WTC11 (cell line): ENCODE measurements at regions not wholly inside any gene's neighbourhood (a gene's known extent, or its start where the extent isn't known, plus 50 kb on each side); places are given as distances from the start of the nearest gene placed in this dataset.

Experiments used
- ATAC-seq: fragments of 200-7000 bp; cut with Tn5 transposase; 2 replicates; pipeline ENCODE4 v1.10.0; 2021; ENCODE audit warnings: mild to moderate bottlenecking, moderate library complexity
- CTCF ChIA-PET: fragments of 300-600 bp; sonication (Branson Sonifier 250); formaldehyde crosslinking; loops from one replicate; lab custom pipeline; 2021; ENCODE audit warnings: antibody characterized with exemption; lab: Charles Lee
- POLR2A ChIA-PET: fragments of 350-600 bp; sonication (Branson Sonifier 250); formaldehyde crosslinking; loops from one replicate; lab custom pipeline; 2021; ENCODE audit warnings: antibody characterized with exemption; lab: Charles Lee
- DNase-seq: peaks from one replicate; pipeline ENCODE4 v3.0.0; 2021; ENCODE audit warnings: low spot score
- H3K27ac Mint-ChIP-seq: 2 replicates; pipeline ENCODE4 v1.8.0; 2021; ENCODE audit warnings: mixed read lengths
- H3K27me3 Mint-ChIP-seq: 2 replicates; pipeline ENCODE4 v1.8.0; 2021; ENCODE audit warnings: low read depth, mild to moderate bottlenecking, moderate library complexity, mixed read lengths
- H3K36me3 Mint-ChIP-seq: 2 replicates; pipeline ENCODE4 v1.8.0; 2021; ENCODE audit warnings: mixed read lengths
- H3K4me1 Mint-ChIP-seq: 2 replicates; pipeline ENCODE4 v1.8.0; 2022; ENCODE audit warnings: mixed read lengths
- H3K4me3 Mint-ChIP-seq: 2 replicates; pipeline ENCODE4 v1.8.0; 2021; ENCODE audit warnings: mild to moderate bottlenecking, moderate library complexity, mixed read lengths
- H3K9me3 Mint-ChIP-seq: 2 replicates; pipeline ENCODE4 v1.8.0; 2021; ENCODE audit warnings: mixed read lengths
- CBFB ChIP-seq: sonication (generic); formaldehyde crosslinking; IDR thresholded peaks from 2 replicates; pipeline ENCODE4 v1.8.1; 2022; ENCODE audit warnings: mild to moderate bottlenecking, low read depth, missing genetic modification reagents
- CDX4 ChIP-seq: fragments of 250-450 bp; sonication (Bioruptor Pico); IDR thresholded peaks from 2 replicates; pipeline ENCODE4 v1.9.0; 2021; ENCODE audit warnings: moderate library complexity, mild to moderate bottlenecking, inconsistent platforms, borderline replicate concordance
- CREM ChIP-seq: sonication (generic); formaldehyde crosslinking; IDR thresholded peaks from 2 replicates; pipeline ENCODE4 v1.8.1; 2022; ENCODE audit warnings: mild to moderate bottlenecking, missing genetic modification reagents, moderate library complexity
- ERG ChIP-seq: fragments of 250-450 bp; sonication (Bioruptor Pico); IDR thresholded peaks from 2 replicates; pipeline ENCODE4 v1.8.0; 2021; ENCODE audit warnings: mild to moderate bottlenecking
- FOXJ3 ChIP-seq: sonication (generic); formaldehyde crosslinking; IDR thresholded peaks from 2 replicates; pipeline ENCODE4 v1.9.0; 2021; ENCODE audit warnings: missing genetic modification reagents, mild to moderate bottlenecking, borderline replicate concordance
- IRF1 ChIP-seq: sonication (generic); formaldehyde crosslinking; IDR thresholded peaks from 2 replicates; pipeline ENCODE4 v1.8.0; 2023; ENCODE audit warnings: missing genetic modification reagents
- NR2C2 ChIP-seq: sonication (generic); formaldehyde crosslinking; IDR thresholded peaks from 2 replicates; pipeline ENCODE4 v1.8.0; 2022; ENCODE audit warnings: mild to moderate bottlenecking, missing genetic modification reagents
- PRRX2 ChIP-seq: fragments of 250-450 bp; sonication (Bioruptor Pico); IDR thresholded peaks from 2 replicates; pipeline ENCODE4 v1.8.0; 2021; ENCODE audit warnings: mild to moderate bottlenecking
- RELA ChIP-seq: sonication (generic); formaldehyde crosslinking; IDR thresholded peaks from 2 replicates; pipeline ENCODE4 v1.8.1; 2022; ENCODE audit warnings: missing genetic modification reagents, mild to moderate bottlenecking, borderline replicate concordance
- RORB ChIP-seq: fragments of 250-450 bp; sonication (Bioruptor Pico); IDR thresholded peaks from 2 replicates; pipeline ENCODE4 v1.9.0; 2021; ENCODE audit warnings: mild to moderate bottlenecking
- SMAD3 ChIP-seq: sonication (generic); formaldehyde crosslinking; IDR thresholded peaks from 2 replicates; pipeline ENCODE4 v1.8.0; 2022; ENCODE audit warnings: missing genetic modification reagents, mild to moderate bottlenecking, borderline replicate concordance
- SMAD4 ChIP-seq: sonication (generic); formaldehyde crosslinking; IDR thresholded peaks from 2 replicates; pipeline ENCODE4 v1.8.0; 2022; ENCODE audit warnings: mild to moderate bottlenecking, missing genetic modification reagents
- ZBTB43 ChIP-seq: sonication (generic); formaldehyde crosslinking; IDR thresholded peaks from 2 replicates; pipeline ENCODE4 v1.8.1; 2023; ENCODE audit warnings: mild to moderate bottlenecking, missing genetic modification reagents
- ZNF317 ChIP-seq: sonication (generic); formaldehyde crosslinking; IDR thresholded peaks from 2 replicates; pipeline ENCODE4 v1.8.1; 2023; ENCODE audit warnings: low read depth, mild to moderate bottlenecking, moderate library complexity, missing genetic modification reagents, borderline replicate concordance
- ZNF396 ChIP-seq: fragments of 250-450 bp; sonication (Bioruptor Pico); IDR thresholded peaks from 2 replicates; pipeline ENCODE4 v1.8.0; 2021; ENCODE audit warnings: mild to moderate bottlenecking, moderate library complexity, borderline replicate concordance
- TF ChIP-seq, protein P1 (sequence below): sonication (generic); formaldehyde crosslinking; IDR thresholded peaks from 2 replicates; pipeline ENCODE4 v1.8.1; 2023; ENCODE audit warnings: mild to moderate bottlenecking, missing genetic modification reagents, borderline replicate concordance

GRCh38 chr2:224134003-224134734, 95.1 kb upstream of the SERPINE2 start (continued):
- TF ChIP-seq, protein P1, sequence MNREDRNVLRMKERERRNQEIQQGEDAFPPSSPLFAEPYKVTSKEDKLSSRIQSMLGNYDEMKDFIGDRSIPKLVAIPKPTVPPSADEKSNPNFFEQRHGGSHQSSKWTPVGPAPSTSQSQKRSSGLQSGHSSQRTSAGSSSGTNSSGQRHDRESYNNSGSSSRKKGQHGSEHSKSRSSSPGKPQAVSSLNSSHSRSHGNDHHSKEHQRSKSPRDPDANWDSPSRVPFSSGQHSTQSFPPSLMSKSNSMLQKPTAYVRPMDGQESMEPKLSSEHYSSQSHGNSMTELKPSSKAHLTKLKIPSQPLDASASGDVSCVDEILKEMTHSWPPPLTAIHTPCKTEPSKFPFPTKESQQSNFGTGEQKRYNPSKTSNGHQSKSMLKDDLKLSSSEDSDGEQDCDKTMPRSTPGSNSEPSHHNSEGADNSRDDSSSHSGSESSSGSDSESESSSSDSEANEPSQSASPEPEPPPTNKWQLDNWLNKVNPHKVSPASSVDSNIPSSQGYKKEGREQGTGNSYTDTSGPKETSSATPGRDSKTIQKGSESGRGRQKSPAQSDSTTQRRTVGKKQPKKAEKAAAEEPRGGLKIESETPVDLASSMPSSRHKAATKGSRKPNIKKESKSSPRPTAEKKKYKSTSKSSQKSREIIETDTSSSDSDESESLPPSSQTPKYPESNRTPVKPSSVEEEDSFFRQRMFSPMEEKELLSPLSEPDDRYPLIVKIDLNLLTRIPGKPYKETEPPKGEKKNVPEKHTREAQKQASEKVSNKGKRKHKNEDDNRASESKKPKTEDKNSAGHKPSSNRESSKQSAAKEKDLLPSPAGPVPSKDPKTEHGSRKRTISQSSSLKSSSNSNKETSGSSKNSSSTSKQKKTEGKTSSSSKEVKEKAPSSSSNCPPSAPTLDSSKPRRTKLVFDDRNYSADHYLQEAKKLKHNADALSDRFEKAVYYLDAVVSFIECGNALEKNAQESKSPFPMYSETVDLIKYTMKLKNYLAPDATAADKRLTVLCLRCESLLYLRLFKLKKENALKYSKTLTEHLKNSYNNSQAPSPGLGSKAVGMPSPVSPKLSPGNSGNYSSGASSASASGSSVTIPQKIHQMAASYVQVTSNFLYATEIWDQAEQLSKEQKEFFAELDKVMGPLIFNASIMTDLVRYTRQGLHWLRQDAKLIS (CRISPR knock-in tag), result no peak
- TF ChIP-seq PRRX2 (CRISPR knock-in tag), result no peak
- no peak for TF ChIP-seq ZNF317 (CRISPR knock-in tag)
- no peak for TF ChIP-seq SMAD4 (CRISPR knock-in tag)
- TF ChIP-seq ERG (CRISPR knock-in tag), result no peak
- no peak for TF ChIP-seq SMAD3 (CRISPR knock-in tag)
- TF ChIP-seq NR2C2 (CRISPR knock-in tag), result no peak
- TF ChIP-seq IRF1 (CRISPR knock-in tag), result no peak

DNA sequence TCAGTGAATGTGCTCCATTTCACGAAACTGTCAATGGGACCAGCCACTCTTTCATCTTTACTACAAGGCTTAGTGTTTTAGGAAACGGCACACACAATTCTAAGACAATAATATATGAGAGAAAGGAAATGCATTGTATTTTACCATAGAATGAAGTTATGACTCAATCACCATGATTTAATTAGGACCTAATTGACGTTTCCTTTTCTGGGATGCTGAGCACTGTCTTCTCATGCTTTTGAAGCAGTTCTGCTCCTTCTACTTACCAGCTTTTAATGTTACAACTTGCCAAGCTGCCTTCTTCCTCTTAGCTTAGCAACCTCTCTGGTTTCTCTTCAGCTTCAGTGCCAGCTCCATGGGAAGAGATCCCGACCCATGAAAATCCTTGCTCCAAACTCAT, 94.3 kb upstream of the SERPINE2 start:
- DNase-seq, result no peak
- ChIA-PET POLR2A (no interaction called here), CTCF (interaction anchor here (1.1 kb wide), 1 partner anchor 139 kb away, joined by 3 read pairs; no protein-coding TSS in a partner anchor)
- H3K27ac Mint-ChIP-seq, result no peak overlapping the region
- no peak for ATAC-seq
- no peaks in the 10 kb centered on the region for H3K27me3 Mint-ChIP-seq
- no peaks in the 10 kb centered on the region for H3K36me3 Mint-ChIP-seq
- H3K4me1 Mint-ChIP-seq, result peaks cover 5% of the 10 kb centered on the region
- no peak overlapping the region for H3K4me3 Mint-ChIP-seq
- no peak for TF ChIP-seq FOXJ3 (CRISPR knock-in tag)
- no peak for TF ChIP-seq ZNF396 (CRISPR knock-in tag)
- H3K9me3 Mint-ChIP-seq, result peaks cover 3% of the 10 kb centered on the region; the same call in 1 of the 2 replicates

GRCh38 chr2:224127871-224128501, 88.9 kb upstream of the SERPINE2 start:
- no peaks in the 10 kb centered on the region for H3K27me3 Mint-ChIP-seq
- POLR2A ChIA-PET, result no interaction called here
- DNase-seq (no peak), ATAC-seq (no peak)
- H3K4me1 Mint-ChIP-seq, result peaks cover 10% of the 10 kb centered on the region; the same call in 1 of the 2 replicates
- peaks cover 5% of the 10 kb centered on the region; the same call in 1 of the 2 replicates for H3K9me3 Mint-ChIP-seq
- no peak overlapping the region for H3K4me3 Mint-ChIP-seq
- no peak overlapping the region for H3K27ac Mint-ChIP-seq
- CTCF ChIA-PET, result no interaction called here
- no peaks in the 10 kb centered on the region for H3K36me3 Mint-ChIP-seq
- no peak for TF ChIP-seq NR2C2 (CRISPR knock-in tag)
- TF ChIP-seq RELA (CRISPR knock-in tag), result no peak
- no peak for TF ChIP-seq CBFB
- TF ChIP-seq RORB (CRISPR knock-in tag), result no peak
- TF ChIP-seq, protein P1 (CRISPR knock-in tag), result no peak
- TF ChIP-seq CDX4, result no peak
- no peak for TF ChIP-seq ZBTB43
- TF ChIP-seq CREM (CRISPR knock-in tag), result no peak
